Choroid plexus epithelial cell (primary cell): ENCODE measurements at regions not wholly inside any gene's neighbourhood (a gene's known extent, or its start where the extent isn't known, plus 50 kb on each side); places are given as distances from the start of the nearest gene placed in this dataset.

Experiments used
- DNase-seq: peaks from one replicate; pipeline ENCODE4 v3.0.0-alpha.2; 2010; ENCODE audit warnings: low read depth
- H3K4me3 ChIP-seq: 2 replicates; pipeline ENCODE4 v1.5.1; 2011; ENCODE audit warnings: low read depth, mild to moderate bottlenecking, control low read depth, low read length, moderate library complexity
- TF ChIP-seq, protein P1 (sequence below): conservative IDR thresholded peaks from 2 replicates; pipeline ENCODE4 v1.5.1; 2011; ENCODE audit warnings: low read depth, mild to moderate bottlenecking, control low read depth, inconsistent platforms, low read length, moderate library complexity

DNA sequence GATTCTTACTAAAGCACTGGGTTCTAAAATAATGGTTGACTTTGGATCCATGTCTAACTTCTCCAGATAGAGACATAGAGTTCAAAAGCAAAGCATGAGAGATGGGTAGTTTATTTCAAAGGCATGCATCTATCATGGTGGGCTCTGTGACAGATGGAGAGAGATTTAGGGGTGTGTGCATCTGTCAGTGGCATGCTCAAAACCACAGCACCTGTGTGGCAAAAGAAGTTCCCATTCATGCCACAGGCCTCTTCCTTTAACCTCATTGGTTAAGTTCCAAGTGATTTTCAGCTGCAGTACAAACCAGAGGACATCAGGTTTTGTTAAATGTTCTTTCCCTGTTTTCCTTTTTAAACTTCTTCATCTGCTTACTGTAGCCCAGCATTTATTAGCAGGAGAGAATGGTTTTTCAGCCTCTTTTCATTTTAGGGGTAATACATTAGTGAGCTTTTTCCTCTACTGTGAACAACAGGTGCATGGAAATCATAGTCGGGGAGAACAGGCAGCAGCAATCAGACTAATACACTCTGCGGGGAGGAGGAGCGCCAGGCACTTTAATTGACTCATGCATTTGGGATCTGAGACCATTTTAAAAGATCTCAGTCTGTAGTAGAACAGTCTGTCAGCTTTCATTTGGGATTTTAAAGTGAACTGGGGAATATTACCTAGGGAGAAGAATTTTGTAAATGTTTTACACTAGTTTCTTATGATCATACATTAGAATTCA is 52.4 kb upstream of the UPP2 start:
- no peak overlapping the region for H3K4me3 ChIP-seq
- TF ChIP-seq, protein P1, sequence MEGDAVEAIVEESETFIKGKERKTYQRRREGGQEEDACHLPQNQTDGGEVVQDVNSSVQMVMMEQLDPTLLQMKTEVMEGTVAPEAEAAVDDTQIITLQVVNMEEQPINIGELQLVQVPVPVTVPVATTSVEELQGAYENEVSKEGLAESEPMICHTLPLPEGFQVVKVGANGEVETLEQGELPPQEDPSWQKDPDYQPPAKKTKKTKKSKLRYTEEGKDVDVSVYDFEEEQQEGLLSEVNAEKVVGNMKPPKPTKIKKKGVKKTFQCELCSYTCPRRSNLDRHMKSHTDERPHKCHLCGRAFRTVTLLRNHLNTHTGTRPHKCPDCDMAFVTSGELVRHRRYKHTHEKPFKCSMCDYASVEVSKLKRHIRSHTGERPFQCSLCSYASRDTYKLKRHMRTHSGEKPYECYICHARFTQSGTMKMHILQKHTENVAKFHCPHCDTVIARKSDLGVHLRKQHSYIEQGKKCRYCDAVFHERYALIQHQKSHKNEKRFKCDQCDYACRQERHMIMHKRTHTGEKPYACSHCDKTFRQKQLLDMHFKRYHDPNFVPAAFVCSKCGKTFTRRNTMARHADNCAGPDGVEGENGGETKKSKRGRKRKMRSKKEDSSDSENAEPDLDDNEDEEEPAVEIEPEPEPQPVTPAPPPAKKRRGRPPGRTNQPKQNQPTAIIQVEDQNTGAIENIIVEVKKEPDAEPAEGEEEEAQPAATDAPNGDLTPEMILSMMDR: no peak
- DNase-seq: no peak

DNA sequence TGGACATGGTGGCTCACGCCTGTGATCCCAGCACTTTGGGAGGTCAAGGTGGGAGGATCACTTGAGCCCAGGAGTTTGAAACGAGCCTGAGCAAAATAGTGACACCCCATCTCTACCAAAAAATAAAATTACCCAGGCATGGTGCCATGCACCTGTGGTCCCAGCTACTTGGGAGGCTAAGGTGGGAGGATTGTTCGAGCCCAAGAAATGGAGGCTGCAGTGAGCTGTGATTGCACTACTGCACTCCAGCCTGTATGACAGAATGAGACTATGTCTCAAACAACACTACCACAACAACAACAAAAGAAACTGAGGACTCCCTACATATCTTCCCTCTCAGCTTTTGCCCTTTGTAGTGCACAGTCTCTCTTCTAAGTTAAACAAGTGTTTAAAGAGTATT is 53.3 kb upstream of the UPP2 start:
- no peak overlapping the region for H3K4me3 ChIP-seq
- TF ChIP-seq, protein P1: no peak
- no peak for DNase-seq

DNA sequence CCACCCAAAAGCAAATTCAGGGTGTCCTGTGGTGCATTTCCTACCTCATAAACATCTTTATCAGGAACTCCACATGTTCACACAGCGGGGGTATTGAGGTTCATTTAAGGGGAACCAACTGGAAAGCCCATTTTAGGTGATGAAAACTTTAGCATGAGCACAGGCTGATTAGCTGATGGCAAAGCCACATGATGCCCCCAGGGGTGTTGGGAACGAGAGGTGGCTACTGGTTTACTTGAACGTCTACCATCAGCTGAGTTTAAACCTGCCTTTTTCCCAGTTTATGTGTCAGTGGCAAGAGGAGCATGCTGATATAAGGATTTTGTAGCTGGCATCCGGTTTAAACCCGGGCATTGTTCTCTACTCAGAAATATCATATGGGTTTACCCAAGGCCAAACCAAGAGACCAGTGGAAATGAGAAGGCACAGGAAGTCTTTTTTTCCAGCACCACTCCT is 54.5 kb upstream of the UPP2 start:
- TF ChIP-seq, protein P1: no peak
- H3K4me3 ChIP-seq: no peak overlapping the region
- DNase-seq: peak; percentile 91

DNA sequence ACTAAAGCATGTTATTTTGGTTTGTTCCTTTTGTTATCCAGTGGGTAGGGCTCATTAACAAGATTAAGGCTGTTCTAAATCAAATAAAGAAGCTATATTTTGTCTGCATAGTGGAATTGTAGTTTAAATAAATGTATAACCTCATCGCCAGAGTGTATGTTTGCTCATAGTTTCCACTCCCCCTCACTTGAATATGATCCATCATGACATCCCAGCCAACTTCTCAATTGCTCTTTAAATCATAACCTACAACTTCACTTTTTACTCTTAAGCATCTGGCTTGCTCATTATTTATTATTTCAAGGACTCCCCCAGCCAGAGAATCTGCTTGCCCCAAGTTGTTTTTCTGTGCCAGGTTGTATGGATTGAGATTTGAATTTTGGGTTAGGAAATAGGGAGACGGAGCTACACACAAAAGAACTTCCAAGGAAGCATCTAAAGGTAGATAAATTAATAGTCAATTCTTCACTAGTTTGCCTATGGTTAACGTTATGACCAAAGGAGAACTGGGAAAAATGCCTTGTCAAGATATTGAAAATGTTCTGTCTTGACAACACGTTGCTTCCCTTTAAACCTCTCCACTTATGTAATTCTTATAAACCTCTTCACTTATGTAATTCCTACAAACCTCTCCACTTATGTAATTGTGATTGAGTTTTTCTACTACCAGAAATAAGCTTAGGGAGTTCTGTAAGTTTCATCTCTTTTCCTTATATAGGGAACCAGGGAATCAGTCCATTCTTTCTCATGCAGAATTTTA is 55.4 kb upstream of the UPP2 start:
- no peak overlapping the region for H3K4me3 ChIP-seq
- DNase-seq: peak; percentile 54
- TF ChIP-seq, protein P1: no peak

DNA sequence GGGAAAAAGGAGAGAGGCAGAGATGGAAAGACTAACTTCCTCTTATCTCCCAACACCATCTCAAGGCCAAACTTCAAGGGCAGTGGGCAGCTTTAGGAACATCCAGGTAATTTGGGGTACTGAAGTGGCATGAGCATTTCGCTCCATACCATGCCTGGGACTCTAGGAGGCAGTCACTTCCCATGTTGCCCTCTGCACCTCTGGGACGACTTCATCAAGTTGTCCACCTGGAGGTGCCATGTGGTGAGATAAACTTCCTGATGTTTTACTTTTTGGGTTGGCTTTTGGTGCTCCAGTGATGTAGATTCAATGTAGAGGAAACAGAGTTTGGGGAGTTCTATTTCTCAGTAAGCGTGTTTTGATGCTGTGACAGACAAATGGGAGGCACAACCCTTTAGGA is 56.3 kb upstream of the UPP2 start:
- TF ChIP-seq, protein P1: no peak
- no peak for DNase-seq
- H3K4me3 ChIP-seq: no peak overlapping the region

DNA sequence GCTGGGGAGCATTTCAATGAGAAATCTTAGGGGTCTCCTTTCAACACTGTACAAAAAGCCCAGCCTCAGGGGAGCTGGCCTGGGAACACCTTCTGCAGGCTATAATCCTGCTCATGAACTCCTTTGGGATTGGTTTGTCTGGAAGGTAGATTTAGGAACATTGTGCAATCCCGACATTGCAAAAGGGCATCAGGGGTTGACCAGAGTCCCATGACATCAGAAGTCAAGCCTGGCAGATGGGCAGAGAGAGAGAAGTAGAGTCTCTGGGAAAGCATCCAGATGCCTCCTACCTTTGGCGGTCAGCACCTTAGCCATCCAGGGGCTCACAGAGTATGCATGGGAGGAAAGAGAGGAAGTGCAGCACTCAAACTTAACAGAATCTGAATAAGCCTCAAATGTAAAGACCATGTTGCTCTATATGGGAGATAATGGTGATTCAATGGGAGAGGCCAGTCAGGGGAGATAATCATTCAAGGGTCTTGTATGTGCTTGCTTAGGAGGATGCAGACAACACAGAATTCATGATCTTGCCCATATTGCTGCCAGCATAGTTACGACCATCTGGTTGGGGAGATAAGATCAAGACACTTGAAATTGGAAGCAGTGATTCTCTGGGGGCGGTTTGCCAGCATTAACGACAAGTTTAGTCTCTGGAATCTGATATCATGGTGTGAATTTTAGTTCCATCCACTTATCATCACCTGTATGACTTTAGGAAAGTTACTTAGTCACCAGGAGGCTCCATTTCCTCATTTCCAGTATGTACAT is 58.3 kb upstream of the UPP2 start:
- no peak for DNase-seq
- TF ChIP-seq, protein P1: no peak
- no peak overlapping the region for H3K4me3 ChIP-seq
